GM18873 (cell line): ENCODE measurements at regions not wholly inside any gene's neighbourhood (a gene's known extent, or its start where the extent isn't known, plus 50 kb on each side); places are given as distances from the start of the nearest gene placed in this dataset.
"Not testable (repeated sequence)": the region's sequence is repeated elsewhere in the genome, so short reads cannot be mapped to it uniquely, and the experiment has no call there.

ENCODE experiments used
- ATAC-seq: cut with Tn5 transposase; IDR thresholded peaks from one replicate; pipeline ENCODE4 v1.9.1; 2021; ENCODE audit warnings: mild to moderate bottlenecking, moderate library complexity, moderate number of reproducible peaks; ENCODE audit not compliant: unreplicated experiment, low FRiP score

DNA sequence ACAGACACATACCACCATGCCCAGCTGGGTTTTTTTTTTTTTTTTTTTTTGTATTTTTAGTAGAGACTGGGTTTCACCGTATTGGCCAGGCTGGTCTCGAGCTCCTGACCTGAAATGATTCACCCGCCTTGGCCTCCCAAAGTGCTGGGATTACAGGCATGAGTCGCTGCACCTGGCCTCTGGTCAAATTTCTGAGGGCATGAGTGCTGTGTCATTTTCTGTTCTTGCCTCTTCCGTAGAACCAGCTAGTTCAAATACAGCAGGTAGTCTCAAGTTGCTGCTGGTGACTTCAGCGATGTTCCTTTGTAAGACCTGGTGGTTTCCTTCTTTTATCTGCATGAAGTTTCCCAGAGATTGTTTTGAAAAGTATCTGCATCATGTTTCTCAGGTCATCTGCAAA is 134.8 kb upstream of the SHH start:
- ATAC-seq: no peak

DNA sequence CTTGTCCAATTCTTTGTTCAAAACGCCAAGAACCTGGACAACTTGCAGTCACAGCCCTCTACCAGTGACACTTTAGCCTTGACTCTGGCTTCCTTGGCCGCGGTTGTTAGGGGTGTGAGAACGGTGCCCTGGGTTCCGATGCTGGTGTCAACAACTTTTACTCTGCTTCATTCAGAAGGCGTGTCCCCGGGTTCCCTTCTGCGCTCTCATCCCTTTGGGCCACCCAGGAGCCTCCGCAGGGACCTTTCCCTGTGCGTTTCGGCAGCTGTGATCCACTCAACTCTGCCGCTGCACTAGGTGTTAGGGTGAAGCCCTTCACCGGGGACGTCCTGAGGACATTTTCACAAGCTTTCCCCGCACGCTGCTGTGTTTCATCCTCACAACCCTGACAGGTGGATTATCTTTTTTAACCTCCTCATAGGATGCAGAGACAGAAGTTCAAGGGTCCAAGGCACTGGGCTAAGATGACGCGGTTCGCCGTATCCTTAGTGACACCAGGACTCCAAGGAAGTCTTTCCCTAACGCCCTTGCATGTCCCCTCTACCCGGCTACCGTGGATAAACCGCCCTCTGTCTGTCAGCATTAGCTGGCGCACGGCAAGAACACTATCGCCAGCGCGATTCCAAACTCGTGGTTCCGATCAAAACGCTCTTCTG is 133.5 kb upstream of the SHH start:
- no peak for ATAC-seq

DNA sequence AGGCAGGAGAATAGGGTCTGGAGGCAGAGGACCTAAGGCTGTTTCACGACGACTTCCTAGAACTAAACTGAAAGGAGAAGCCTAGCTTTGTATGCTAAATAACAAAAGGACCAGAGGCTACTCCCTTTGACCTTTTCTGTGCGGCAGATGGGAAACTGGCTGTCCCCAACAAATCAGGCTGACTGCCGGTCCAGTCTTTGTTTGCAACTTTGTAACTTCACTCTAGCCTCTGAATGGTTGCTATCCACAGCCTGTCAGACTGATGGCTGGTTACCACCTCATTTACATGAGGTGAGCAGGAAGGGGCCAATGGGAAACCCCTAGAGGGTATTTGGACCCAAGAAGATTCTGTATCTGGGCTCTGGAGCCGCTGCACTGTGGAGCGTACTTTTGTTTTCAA is 132.6 kb upstream of the SHH start:
- ATAC-seq: no peak

DNA sequence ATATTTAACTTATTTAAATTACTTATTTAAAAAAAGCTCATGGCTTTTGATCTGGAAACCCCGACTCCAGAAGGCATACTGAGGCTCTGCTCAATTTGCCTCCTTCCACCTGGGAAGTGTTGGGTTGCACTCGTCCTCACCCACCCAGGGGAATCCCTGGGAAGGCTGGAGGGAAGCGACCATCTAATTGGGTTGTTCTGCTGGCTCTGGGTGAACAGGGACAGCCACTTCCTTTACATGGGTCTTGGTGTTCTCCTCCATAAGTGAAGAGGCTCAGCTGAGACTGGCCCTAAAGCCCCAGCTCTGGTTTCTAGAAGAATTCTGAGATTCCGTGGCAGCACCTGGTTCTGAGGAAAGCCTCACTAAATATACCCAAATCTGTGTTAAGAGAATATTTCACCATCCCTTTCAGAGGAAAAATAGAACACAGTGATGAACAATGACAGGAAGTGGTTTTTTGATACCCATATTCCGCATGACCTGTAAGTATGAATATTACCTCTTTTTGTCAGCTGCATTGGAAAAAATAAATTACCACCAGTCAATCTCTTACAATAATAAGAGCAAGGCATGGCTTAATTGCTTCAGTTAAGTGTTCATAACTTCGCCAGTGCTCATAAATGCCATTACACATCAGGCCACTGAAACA is 131.1 kb upstream of the SHH start:
- no peak for ATAC-seq

DNA sequence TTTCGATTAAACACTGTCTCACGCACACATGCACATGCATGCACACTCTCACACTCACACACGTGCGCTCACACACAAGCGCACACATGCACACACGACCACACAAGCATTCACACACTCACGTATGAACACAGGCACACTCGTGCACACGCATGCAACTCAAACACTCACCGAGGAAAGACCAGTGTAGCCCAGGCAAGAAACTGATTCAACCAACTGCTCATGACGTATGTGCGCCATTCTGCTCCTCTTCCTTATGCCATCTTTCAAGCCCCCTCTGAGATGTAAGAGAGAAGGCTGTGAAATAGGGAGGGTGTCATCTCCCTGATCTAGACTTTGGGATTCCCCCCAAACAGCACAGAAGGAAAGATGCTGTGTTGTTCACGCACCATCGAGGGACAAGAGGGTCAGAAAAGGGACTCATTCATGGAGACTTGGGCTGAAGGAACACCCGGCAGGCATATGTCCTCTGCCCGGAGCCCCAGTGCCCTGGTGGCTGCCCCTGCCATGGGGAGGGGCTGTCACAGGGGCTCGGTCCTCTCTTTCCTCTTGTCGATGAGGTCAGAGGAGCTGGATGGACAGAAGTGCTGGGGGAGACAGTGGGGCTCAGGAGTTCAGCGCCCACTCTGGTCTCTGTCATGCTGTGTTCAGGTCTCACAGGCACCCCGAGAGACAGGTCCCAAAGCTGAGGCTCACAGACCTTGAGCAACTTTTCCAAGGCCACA is 130.1 kb upstream of the SHH start:
- ATAC-seq: no peak

DNA sequence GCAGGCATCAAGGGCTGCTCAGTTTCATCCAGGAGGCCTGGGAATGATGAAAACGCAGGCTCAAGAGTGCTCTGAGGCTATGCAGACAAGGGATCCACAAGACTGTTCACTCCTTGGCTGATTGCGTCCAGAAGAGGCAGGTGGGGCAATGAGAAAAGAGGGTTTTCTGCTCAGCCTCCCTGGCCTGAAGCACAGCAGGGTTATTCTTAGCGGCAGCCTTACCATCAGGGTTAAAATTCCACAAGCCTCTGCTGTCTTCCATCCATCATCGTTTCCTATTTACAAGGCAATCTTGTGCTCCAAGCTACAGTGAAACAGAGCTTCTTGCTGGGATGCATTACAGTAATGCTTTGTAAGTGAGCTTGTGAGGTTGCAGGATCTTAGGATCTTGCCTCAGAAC is 129.4 kb upstream of the SHH start:
- ATAC-seq: no peak

DNA sequence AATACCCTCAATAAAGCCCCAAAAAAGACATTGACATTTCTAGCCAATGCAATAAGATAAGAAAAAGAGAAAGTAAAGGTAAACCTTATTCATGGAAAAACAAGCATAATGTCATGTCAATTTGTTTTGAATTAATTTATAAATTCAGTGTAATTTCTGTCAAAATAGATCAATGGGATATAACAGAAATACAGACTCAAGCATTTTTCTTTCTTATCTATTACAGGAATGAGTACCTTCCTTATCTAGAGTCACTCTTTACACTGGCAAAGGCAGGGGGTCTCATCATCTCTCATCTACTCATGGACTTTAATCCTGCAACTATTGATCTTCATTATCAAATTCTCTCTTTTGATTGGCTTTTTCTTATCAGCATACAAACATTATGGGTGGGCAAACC is 127.1 kb upstream of the SHH start:
- no peak for ATAC-seq

DNA sequence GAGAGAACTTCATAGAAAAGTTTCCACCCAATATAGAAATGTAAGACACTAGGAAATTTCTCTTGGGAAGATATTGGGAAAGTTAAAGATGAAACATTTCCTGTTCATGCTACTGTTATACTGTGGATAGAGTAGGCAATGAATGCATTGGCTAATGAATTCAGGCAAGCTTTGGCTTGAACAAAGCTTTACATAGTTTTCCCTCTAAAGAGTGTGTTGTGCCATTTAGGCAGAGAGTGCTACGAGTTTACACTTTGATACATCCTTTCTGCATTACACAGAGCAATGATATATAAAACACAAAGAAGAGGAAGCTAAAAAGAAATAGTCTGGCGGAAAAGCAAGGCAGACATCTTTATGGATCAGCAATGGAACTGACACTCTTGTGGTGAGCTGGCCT is 125.9 kb upstream of the SHH start:
- ATAC-seq: no peak

DNA sequence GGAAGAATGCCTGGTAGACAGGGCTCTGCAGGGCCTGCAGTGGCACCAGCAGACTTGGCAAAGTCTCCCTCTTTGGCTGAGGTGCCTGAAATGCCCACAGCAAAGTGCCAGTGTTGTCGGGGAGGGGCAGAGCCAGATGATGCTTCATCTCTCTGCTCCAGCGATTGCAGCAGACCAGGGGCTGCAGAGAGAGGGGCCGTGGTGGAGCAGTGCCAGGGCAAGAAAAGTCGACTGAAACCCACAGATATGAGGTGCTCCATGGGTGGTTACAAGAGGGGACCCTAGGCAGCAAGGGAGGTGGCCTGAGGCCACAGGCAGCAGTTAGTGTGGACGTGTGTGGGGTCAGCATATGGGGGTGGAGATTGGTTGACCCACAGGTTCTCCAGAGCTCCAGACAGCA is 123.5 kb upstream of the SHH start:
- no peak for ATAC-seq

DNA sequence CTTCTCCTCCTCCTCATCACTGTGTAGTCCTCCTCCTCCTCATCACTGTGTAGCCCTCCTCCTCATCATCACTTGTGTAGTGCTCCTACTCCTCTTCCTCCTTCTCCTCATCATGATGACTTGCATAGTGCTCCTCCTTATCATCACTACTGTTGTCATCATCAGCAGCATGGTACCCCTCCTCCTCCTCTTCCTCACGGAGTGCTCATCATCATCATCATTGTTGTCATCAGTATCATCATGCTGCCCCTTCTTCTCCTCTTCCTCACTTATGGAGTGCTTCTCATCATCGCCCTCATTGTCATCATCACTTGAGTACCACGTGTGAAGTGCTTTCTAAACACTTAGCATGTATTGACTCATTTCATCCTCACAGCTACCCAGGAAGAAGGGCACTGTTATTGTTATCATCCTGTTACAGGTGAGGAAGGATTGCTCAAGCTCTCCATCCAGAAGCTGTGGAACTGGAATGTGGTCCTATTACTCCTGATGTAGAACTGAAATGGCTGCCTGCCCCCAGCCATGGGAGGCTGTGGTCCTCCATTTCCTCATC is 122.8 kb upstream of the SHH start:
- ATAC-seq: no peak

DNA sequence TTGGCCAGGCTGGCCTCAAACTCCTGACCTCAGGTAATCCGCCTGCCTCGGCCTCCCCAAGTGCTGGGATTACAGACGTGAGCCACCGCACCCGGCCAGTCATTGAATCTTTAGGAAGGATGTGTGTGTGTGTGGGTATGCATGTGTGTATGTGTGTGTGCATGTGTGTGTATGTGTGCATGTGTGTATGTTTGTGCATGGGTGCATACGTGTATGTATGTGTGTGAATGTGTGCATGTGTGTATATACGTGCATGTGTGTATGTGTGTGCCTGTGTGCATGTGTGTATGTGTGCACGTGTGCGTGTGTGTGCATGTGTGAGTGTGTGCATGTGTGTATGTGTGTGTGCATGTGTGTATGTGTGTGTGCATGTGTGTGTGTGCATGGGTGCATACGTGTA is 120.1 kb upstream of the SHH start:
- not testable (repeated sequence) for ATAC-seq

DNA sequence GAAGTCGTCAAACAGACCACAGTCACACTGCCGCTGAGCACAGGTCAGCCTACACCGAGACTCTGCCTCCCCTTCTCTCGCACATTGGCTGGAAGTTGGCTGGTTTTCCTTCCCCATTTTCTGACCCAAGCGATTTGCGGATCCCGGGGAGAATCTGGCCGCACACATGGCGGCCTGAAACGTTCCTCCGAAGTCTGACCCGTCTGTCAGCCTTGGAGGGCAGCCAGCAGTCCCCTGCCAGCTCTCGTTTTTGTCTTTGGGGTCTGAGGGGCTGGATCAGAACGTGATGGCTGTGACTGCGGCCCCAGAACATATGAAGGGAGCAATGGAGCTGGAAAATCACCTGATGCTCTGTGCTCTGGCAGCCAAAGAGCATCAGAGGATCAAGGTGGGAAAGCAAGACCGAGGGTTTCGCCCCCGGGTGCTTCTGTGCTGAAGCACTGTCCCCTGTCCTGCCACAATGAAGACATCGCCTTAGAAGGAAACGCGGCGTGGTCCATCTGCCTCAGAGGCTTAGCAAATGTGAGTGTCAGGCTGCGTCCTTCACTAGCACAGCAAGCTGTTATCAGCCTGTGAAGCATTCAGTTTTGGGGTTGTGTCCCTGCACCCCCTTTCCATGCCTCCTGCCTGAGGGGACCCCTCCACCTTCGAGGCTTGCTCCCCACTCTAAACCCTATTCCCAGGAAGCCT is 119.3 kb upstream of the SHH start:
- ATAC-seq: no peak

DNA sequence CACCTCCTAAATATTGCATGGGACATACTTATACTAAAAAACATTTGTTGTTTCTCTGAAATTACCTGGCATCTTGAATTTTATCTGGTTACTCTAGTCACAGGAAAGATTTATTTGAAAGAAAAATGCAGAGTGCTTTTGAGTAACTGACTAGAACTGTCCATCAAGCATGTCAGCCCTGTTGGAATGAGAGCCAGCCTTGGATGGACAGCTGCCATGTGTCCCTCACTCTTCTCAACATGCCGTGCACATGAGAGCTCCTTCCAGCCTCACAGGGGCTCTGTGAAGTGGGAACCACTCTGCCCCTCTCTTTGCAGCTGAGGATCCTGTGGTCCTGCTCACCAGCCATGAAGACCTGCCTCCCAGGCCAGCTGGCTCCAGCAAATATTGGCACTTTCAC is 118.3 kb upstream of the SHH start:
- no peak for ATAC-seq

DNA sequence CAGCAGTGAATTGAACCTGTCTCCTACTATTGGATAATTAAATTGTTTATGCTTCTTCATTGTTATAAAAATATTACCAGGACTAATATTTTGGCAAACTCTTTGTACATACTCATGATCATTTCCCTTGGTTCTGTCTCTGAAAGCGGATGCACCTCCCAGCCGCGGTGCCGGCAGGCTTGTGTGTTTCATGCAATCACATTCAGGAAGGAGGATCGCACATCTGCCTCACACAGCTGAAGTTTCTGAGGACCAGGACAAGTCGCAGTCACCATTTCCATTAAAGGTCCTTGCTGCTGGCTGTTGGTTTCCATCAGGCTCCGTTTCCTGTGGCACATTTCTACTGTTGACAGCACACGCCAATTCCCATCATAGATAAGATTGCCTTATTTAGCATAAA is 117.8 kb upstream of the SHH start:
- ATAC-seq: no peak

DNA sequence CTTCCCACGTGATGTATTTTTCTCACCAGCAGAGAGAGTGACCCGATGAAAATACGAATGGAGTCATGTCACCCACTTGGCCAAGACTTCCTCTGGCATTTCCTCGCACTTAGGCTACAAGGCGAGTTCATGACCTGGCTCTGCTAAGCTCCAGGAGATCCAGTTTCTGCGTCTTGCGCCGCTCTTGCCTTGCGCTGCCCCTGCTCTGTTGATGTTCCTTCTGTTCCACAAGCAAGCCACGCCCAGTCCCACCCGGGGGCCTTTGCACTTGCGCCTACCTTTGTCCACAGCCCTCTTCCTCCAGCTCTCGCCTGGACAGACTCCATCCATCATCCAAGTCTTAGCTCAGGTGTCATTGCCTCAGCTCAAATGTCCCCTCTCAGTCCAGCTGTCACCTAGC is 116.3 kb upstream of the SHH start:
- no peak for ATAC-seq

DNA sequence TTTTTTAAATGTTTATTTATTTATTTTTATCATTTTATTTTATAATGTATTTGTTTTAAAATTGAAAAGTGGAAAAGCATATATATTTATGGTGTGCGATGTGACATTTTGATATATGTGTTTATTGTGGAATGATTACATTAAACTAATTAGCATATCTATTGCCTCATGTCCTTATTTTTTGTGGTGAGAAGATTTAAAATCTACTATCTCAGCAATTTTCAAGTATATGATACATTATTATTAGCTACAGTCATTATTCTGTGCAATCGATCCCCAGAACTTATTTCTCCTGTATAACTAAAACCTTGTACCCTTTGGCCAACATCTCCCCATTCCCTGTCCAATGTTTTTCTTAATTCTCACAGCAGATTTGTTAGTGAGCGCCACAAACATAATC is 115.6 kb upstream of the SHH start:
- ATAC-seq: no peak

DNA sequence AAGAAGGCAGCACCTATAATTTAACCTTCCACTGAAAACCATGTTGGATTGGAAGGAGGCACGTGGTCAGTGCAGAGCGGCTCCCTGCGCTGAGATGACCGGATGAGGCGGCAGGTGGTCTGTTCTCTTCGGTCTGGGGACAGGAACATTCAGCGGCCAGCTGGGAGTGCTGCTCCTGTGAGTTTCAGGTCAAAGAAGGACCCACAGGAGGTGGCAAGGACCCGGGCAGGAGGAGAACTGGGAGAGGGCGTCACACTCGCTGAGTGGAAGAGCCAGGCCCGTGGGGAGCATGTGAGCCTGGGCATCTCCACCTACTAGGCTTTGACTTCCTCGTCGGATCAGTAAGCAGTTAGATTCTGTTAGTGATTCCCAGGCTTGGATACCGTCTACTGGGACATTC is 113.4 kb upstream of the SHH start:
- no peak for ATAC-seq

DNA sequence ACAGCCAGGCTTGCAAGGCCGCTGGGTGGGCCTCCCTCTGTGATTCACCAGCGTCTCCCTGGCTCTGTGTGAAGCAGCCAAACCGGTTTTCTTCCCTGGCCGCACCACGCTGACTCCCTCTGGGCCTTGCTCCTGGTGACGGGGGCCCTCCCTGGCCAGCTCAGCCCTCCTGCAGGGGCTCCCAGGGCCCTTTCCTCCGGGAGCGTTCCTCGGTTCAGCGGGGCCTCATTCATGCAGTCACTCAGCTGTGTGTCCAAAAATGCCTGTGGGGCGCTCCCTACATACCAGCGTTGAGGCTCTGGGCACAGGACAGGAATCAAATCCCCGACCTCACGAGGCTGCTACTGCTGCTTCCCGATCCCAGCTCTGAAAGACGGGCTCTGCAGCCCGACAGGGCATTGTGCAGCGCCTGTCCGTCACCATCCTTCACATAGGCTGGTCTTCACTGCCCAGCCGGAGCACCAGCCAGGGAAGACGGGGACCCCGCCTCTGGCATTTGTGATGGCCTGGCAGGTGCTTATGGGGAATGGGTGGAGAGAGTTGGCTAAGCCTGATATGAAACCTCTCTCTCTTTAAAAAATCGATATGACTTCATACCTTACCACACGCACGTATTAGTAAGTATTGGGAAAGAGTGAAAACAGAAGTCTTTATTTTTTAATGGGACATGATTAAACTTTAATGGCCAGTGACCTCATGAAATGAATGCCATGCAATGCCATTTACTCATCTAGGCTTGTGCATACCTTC is 110.0 kb upstream of the SHH start:
- no peak for ATAC-seq

DNA sequence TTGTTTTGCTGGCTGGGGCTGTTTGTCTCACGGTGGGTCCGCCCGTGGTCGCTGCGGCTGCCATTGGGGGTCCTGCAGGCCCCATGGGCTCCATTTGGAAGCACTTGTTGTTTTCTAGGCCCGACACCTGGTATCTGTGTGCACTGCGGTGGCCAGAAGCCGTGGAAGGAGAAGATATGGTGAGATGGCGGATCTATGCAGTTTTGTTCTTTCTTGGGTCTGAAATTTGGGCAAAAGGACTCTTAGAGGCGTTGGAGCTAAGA is 109.5 kb upstream of the SHH start:
- ATAC-seq: no peak

DNA sequence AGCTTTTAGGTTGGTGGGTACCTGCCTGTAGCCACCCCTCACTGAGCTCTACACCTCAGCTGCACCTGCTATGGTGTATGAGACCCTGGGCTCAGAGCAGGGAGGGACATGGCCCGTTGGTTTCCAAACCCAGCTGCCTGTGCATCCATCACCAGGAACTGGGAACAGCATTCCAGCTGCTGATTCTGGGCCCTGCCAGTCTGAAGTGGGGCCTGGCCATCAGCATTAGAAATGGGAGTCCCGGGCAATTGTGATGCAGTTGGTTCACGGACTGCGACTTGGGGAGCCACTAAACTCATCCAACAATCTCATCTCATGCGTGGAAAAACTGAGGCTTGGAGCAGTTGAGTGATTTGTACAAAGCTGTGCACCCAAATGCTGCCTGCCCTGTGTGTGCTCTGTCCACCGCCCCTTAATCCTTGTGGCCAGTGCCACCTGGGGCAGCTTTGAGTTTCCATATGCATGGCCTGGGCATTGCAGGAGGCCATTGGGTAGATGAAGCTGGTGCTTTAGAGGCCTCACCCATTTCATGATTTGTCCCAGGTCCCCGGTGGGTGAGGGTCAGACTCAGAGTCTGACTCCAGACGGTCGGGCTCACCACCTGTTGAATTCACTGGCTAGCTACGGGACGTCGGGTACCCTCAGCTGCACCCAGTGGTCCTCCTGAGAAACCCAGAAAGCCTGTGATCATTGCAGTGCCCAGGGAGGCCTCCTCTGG is 109.0 kb upstream of the SHH start:
- ATAC-seq: no peak
